Activated T-helper 17 cell treated with anti-CD3 and anti-CD28 coated beads, Interleukin-2, amount 50 U/mL, for 72 hours (primary cell): ENCODE measurements at regions not wholly inside any gene's neighbourhood (a gene's known extent, or its start where the extent isn't known, plus 50 kb on each side); places are given as distances from the start of the nearest gene placed in this dataset.
"Not testable (repeated sequence)": the region's sequence is repeated elsewhere in the genome, so short reads cannot be mapped to it uniquely, and the experiment has no call there.

Experiments used
- ATAC-seq: fragments of 150-1000 bp; cut with Tn5 transposase; replicated peaks from 2 replicates; pipeline ENCODE4 v1.10.0; 2021; ENCODE audit warnings: mild to moderate bottlenecking, moderate library complexity
- H3K27ac Mint-ChIP-seq: one replicate; pipeline ENCODE4 v1.8.0; 2022; ENCODE audit warnings: mixed read lengths
- H3K27me3 Mint-ChIP-seq: one replicate; pipeline ENCODE4 v1.8.0; 2022; ENCODE audit warnings: mixed read lengths
- H3K36me3 Mint-ChIP-seq: one replicate; pipeline ENCODE4 v1.8.0; 2022; ENCODE audit warnings: low read depth, mild to moderate bottlenecking, mixed read lengths
- H3K4me1 Mint-ChIP-seq: one replicate; pipeline ENCODE4 v1.8.0; 2022; ENCODE audit warnings: mixed read lengths
- H3K4me3 Mint-ChIP-seq: one replicate; pipeline ENCODE4 v1.8.0; 2022; ENCODE audit warnings: mild to moderate bottlenecking, mixed read lengths
- H3K9me3 Mint-ChIP-seq: one replicate; pipeline ENCODE4 v1.8.0; 2022; ENCODE audit warnings: mixed read lengths

DNA sequence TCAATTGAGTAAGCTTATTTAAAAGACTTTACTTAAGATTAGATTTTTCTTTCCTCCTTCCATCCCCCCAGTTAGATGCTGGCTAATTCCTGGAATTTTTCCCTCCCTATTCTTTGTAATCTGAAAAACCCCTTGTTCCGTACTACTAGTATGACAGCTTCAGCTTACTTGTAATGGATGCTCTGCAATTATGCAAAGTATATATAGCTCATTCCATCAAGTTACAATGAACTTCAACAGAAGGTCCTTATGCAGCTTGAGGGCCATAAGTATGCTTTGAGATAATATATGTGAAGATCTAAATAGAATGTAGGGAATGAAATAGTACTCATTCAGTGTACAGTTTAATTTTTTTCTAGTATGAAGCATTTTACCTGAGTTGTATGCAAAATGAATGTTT lies 398.3 kb upstream of the NAALADL2 start:
- H3K36me3 Mint-ChIP-seq: no peaks in the 10 kb centered on the region
- no peak overlapping the region for H3K27ac Mint-ChIP-seq
- H3K27me3 Mint-ChIP-seq: no peaks in the 10 kb centered on the region
- ATAC-seq: no peak
- H3K4me3 Mint-ChIP-seq: no peak overlapping the region
- H3K4me1 Mint-ChIP-seq: no peaks in the 10 kb centered on the region
- peaks cover 4% of the 10 kb centered on the region for H3K9me3 Mint-ChIP-seq

DNA sequence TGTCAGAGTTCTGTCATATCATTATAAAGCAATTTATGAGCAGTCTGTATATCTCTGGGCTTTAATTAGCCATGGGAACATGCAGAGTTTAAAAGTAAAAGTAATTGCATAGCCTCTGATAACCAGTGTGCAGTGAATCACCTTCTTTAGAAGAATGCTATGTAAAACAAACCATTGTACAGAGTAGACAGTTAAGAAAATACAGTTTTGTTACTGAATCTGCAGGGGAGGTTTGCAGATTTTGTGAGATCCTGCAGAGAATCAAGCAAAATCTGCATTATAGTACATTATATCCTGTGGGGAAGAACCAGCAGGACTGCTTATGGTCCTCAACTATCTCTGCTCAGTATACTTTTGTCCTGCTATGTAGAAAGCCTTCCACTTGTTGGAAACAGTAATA lies 396.2 kb upstream of the NAALADL2 start:
- H3K9me3 Mint-ChIP-seq: no peaks in the 10 kb centered on the region
- H3K27me3 Mint-ChIP-seq: no peaks in the 10 kb centered on the region
- no peak for ATAC-seq
- H3K27ac Mint-ChIP-seq: no peak overlapping the region
- H3K4me1 Mint-ChIP-seq: no peaks in the 10 kb centered on the region
- H3K4me3 Mint-ChIP-seq: no peak overlapping the region
- no peaks in the 10 kb centered on the region for H3K36me3 Mint-ChIP-seq

DNA sequence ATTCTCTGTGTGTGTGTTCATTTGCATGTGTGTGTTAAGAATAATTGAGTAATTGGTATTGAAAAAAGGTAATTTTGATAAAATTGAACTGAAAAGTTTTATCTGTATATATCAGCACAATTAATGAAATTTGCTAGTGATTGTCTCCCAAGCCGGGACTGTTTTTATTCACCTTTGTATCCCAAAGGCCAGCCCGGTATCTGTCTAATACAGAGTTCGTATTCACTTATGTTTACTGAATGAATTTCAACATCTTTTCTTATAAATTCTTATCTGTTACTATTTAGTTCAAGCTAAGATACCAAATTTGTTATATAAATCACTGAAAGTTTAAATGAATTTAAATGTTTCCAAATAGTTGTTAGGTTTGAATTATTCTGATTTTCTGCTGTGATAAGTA lies 394.0 kb upstream of the NAALADL2 start:
- Mint-ChIP-seq H3K9me3 (no peaks in the 10 kb centered on the region), H3K27me3 (no peaks in the 10 kb centered on the region), H3K4me1 (no peaks in the 10 kb centered on the region), H3K36me3 (no peaks in the 10 kb centered on the region), H3K27ac (no peak overlapping the region), H3K4me3 (no peak overlapping the region)
- ATAC-seq: no peak

DNA sequence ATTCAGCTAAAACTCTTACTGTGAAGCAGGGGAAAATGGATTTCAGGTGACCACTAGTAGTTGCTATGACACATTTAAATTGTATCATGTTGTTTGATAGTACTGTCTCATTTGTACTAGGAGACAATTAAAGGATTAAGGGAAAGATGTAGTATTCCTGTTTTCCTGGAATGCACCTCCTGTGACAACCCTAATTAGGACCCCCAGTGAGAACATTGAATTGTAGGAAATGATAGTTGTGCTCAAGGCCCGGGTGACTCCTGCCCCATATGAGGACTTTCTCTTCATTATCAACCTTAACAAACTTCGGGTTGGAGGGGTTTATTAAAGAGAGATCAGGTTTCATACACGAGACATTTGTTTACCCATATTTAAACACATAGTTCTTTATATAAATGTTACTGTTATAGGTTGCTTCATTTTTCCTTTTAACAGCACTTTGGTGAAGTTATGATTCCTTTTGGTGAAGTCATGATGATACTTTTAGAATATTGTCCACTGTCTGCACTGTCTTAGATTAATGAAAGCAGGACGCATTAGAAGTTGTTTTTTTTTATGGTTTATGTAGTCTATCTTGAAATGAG lies 392.6 kb upstream of the NAALADL2 start:
- Mint-ChIP-seq H3K4me3 (no peak overlapping the region), H3K4me1 (no peaks in the 10 kb centered on the region), H3K27me3 (no peaks in the 10 kb centered on the region), H3K27ac (no peak overlapping the region), H3K9me3 (no peaks in the 10 kb centered on the region), H3K36me3 (no peaks in the 10 kb centered on the region)
- ATAC-seq: no peak

DNA sequence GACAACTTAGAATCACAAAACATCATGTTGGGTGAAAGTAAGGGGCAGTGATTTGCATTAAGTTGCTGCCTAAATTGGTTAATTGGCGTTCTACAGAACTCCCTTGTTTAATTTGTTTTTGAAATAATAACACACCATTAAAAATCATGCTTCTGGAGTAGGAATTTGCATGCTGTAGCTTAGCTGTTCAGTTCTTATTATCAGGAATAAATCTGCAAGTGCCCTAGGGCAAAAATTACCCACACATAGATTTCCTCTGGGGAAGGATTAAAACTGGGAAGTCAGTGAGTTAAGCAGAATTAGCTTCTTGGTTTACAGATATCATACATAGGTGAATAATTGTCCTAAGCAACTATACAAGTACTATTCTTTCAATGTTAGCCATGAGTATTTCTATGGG lies 381.6 kb upstream of the NAALADL2 start:
- H3K4me3 Mint-ChIP-seq: no peak overlapping the region
- no peaks in the 10 kb centered on the region for H3K4me1 Mint-ChIP-seq
- no peak for ATAC-seq
- H3K9me3 Mint-ChIP-seq: peaks cover 15% of the 10 kb centered on the region
- no peaks in the 10 kb centered on the region for H3K27me3 Mint-ChIP-seq
- no peaks in the 10 kb centered on the region for H3K36me3 Mint-ChIP-seq
- H3K27ac Mint-ChIP-seq: no peak overlapping the region

DNA sequence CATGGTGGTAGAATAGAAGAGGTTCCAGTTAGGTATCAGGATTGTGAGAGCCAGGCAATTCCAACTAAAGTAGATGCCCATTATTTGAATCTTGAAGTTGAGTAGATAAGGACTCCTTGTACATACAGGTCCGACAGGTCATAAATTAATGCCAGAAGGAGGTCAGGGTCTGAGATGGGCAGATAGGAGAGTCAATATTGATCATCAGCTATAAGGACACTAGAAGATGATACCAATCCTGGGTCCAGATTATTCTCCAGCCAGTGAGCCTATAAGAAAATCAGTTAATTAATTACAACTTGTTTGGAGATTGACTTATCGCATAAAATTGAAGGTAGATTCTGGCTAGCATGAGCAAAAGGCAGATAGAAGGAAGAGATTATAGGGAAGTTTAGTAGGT lies 378.4 kb upstream of the NAALADL2 start:
- no peaks in the 10 kb centered on the region for H3K36me3 Mint-ChIP-seq
- peaks cover 8% of the 10 kb centered on the region for H3K9me3 Mint-ChIP-seq
- no peak overlapping the region for H3K4me3 Mint-ChIP-seq
- H3K27ac Mint-ChIP-seq: no peak overlapping the region
- H3K27me3 Mint-ChIP-seq: no peaks in the 10 kb centered on the region
- H3K4me1 Mint-ChIP-seq: no peaks in the 10 kb centered on the region
- no peak for ATAC-seq

DNA sequence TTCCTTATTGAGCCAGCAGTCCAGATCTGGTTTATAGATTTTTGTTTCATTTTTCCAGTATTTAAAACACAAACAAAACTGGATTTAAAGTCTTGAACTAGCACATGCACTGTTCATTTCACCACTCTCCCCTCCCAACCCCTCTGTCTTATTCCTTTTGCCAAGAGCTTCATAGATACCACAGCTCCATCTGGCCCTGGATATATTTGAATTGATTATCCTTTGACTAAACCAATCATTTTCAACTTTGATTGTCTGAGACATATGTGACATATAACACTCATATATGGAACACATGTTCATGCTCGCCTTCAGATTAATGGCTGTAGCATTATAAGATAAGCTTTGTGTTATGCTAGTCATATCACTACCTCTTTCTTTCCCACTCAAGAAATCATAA lies 376.6 kb upstream of the NAALADL2 start:
- H3K4me3 Mint-ChIP-seq: no peak overlapping the region
- no peaks in the 10 kb centered on the region for H3K4me1 Mint-ChIP-seq
- no peak overlapping the region for H3K27ac Mint-ChIP-seq
- H3K9me3 Mint-ChIP-seq: peaks cover 11% of the 10 kb centered on the region
- no peaks in the 10 kb centered on the region for H3K36me3 Mint-ChIP-seq
- no peak for ATAC-seq
- no peaks in the 10 kb centered on the region for H3K27me3 Mint-ChIP-seq

DNA sequence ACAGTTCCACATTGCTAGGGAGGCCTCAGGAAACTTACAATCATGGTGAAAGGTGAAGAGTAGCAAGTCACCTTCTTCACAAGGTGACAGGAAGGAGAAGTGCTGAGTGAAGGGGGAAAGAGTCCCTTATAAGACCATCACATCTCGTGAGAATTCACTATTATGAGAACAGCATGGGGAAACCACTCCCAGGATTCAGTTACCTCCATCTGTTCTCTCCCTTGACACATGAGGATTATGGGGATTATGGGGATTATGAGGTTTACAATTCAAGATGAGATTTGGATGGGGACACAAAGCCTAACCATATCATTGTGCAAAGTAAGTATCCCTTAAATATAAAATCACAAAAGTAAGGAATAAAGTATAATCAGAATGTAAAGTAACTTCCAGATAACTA lies 375.9 kb upstream of the NAALADL2 start:
- no peaks in the 10 kb centered on the region for H3K4me1 Mint-ChIP-seq
- ATAC-seq: no peak
- peaks cover 14% of the 10 kb centered on the region for H3K9me3 Mint-ChIP-seq
- no peaks in the 10 kb centered on the region for H3K36me3 Mint-ChIP-seq
- H3K27me3 Mint-ChIP-seq: no peaks in the 10 kb centered on the region
- H3K4me3 Mint-ChIP-seq: no peak overlapping the region
- H3K27ac Mint-ChIP-seq: no peak overlapping the region

DNA sequence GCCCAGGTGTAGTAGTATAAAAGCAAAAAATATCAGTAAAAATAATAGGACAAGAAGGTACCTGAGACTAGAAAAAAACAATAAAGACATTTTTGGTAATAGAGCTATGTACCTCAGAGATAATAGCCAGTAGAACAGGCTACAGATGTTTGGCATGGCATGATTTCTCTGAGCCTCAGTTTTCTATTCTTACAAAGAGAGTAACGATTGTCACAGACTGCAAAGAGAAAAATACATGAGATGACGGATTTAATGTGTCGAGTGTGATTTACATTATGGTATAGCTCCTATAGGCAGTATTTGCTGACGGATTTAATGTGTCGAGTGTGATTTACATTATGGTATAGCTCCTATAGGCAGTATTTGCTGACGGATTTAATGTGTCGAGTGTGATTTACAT lies 375.3 kb upstream of the NAALADL2 start:
- not testable (repeated sequence) for H3K4me1 Mint-ChIP-seq, H3K4me3 Mint-ChIP-seq

DNA sequence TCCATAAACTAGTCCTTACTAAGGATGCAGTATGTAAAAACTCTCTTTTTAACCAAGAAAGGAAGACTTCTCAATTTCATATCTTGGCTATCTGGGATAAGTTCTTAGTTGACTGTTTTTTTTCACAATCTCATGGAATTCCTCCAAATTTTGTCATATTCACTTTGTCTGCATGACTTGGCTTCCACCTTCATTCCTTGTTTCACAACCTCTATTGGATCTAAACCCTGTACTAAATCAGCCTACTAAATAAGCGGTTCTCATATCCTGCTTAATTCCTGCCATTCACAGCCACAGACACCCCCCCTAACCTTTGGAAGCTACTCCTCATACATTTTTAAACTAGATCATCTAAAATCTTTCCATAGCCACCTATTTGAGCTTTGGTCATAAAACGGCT lies 370.6 kb upstream of the NAALADL2 start:
- no peak overlapping the region for H3K4me3 Mint-ChIP-seq
- H3K27ac Mint-ChIP-seq: no peak overlapping the region
- ATAC-seq: no peak
- H3K4me1 Mint-ChIP-seq: no peaks in the 10 kb centered on the region
- H3K9me3 Mint-ChIP-seq: peaks cover 13% of the 10 kb centered on the region
- no peaks in the 10 kb centered on the region for H3K27me3 Mint-ChIP-seq
- no peaks in the 10 kb centered on the region for H3K36me3 Mint-ChIP-seq

More for the DNA sequence above, 375.3 kb upstream of the NAALADL2 start:
- H3K27ac Mint-ChIP-seq, H3K27me3 Mint-ChIP-seq, H3K36me3 Mint-ChIP-seq, ATAC-seq: not testable (repeated sequence)
- H3K9me3 Mint-ChIP-seq: peaks cover 20% of the 10 kb centered on the region

DNA sequence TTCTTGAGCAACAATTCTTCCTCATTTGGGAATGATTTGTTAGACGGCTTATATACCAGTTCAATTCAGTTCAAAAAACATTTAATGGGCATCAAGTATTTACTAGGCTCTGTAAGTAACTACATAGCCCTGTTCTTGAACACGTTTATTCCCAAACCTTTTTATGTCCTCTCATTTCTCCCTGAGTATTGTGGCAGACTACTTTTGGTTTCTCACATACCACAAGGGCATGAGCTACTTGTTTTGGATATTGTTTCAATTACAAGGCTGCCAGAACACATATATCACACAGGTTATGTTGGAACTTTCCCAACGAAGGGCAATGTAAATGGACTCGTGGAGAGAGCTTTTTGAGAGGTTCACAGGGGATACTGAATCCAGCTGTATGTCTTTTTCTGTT lies 363.8 kb upstream of the NAALADL2 start:
- no peaks in the 10 kb centered on the region for H3K4me1 Mint-ChIP-seq
- H3K4me3 Mint-ChIP-seq: no peak overlapping the region
- H3K36me3 Mint-ChIP-seq: no peaks in the 10 kb centered on the region
- no peak for ATAC-seq
- H3K27ac Mint-ChIP-seq: no peak overlapping the region
- no peaks in the 10 kb centered on the region for H3K27me3 Mint-ChIP-seq
- H3K9me3 Mint-ChIP-seq: no peaks in the 10 kb centered on the region

DNA sequence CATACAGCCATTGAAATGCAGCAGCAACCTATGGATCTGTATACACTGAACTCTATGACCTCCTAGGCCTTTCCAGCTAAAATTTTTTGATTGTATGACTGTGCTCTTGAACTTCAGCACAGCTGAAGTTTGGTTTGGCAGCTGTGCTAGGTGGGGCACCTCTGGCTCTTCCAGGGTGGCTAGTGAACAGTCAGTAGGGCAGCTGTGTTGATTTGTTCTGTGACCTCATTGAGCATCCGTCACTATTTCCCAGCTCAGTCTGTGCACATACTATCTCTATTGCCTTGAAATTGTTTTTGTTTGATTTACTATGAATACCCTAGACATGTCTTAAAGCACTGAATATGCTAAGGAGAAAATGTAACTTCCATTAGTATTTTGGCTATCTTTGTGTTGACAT lies 363.2 kb upstream of the NAALADL2 start:
- Mint-ChIP-seq H3K27ac (no peak overlapping the region), H3K36me3 (no peaks in the 10 kb centered on the region), H3K27me3 (no peaks in the 10 kb centered on the region), H3K9me3 (no peaks in the 10 kb centered on the region), H3K4me1 (no peaks in the 10 kb centered on the region), H3K4me3 (no peak overlapping the region)
- ATAC-seq: no peak

DNA sequence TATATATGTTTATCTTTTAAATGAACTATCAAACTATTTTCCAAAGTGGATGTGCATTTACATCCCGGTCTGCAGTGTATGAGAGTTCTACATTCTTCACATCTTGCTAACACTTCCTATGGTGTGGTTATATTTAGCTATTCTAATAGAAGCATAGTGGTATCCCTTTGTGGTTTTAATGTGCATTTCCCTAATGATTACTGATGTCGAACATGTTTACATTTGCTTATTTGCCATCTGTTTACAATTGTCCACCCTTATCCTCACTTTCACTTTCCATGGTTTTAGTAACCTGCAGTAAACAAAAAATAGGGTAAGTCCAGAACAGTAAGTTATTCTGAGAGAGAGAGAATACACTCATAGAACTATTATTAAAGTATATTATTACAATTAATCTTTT lies 360.5 kb upstream of the NAALADL2 start:
- no peak for ATAC-seq
- no peaks in the 10 kb centered on the region for H3K9me3 Mint-ChIP-seq
- H3K4me3 Mint-ChIP-seq: no peak overlapping the region
- no peaks in the 10 kb centered on the region for H3K36me3 Mint-ChIP-seq
- no peaks in the 10 kb centered on the region for H3K4me1 Mint-ChIP-seq
- no peaks in the 10 kb centered on the region for H3K27me3 Mint-ChIP-seq
- no peak overlapping the region for H3K27ac Mint-ChIP-seq

DNA sequence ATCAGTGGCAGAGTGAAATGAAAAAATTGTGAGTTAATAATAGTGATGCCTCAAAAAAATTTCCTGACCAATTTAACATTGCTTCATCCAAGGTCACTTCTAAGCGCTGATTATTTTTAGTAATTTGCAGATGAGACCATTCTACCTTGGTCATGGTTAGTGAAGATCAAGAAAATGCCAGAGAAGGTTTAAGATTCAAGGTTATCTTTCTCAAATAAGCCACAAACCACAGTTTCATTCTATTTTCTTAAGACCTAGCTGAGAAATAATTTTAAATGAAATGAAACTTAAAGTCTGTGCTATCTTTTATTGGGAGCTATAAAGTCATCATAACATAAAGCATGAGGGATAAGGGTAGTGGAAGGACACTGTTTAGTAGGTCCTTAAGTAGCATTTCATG lies 353.9 kb upstream of the NAALADL2 start:
- Mint-ChIP-seq H3K27ac (no peak overlapping the region), H3K4me1 (no peaks in the 10 kb centered on the region), H3K27me3 (no peaks in the 10 kb centered on the region), H3K36me3 (no peaks in the 10 kb centered on the region), H3K9me3 (no peaks in the 10 kb centered on the region), H3K4me3 (no peak overlapping the region)
- no peak for ATAC-seq

DNA sequence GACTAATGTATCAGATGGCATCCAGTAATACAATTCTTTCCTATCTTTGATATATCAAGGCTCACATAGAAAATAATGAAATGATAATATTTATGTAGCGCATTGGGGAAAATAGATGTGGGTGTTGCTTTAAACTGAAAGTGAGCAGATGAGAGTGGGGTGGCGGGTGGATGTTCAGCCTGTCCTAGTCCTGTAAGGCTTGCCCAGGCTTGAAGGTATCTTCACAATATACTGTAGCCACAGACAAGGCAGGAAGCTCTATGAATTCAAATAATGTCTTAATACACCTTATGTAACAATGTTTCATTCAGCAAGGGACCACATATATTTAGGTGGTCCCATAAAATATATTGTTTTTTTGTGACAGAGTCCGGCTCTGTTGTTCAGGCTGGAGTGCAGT lies 334.9 kb upstream of the NAALADL2 start:
- Mint-ChIP-seq H3K36me3 (no peaks in the 10 kb centered on the region), H3K4me1 (no peaks in the 10 kb centered on the region), H3K27me3 (no peaks in the 10 kb centered on the region), H3K4me3 (no peak overlapping the region), H3K27ac (no peak overlapping the region), H3K9me3 (no peaks in the 10 kb centered on the region)
- ATAC-seq: no peak

DNA sequence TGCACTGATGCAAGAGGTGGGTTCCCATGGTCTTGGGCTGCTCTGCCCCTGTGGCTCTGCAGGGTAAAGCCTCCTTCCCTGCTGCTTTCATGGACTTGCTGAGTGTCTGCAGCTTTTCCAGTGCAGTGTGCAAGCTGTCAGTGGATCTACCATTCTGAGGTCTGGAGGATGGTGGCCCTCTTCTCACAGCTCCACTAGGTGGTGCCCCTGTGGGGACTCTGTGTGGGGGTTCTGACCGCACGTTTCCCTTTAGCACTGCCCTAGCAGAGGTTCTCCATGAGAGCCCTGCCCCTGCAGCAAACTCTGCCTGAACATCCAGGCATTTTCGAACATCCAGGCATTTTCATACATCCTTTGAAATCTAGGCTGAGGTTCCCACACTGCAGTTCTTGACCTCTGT lies 329.8 kb upstream of the NAALADL2 start:
- Mint-ChIP-seq H3K27me3 (no peaks in the 10 kb centered on the region), H3K4me3 (no peak overlapping the region), H3K9me3 (peaks cover 3% of the 10 kb centered on the region), H3K36me3 (no peaks in the 10 kb centered on the region), H3K4me1 (no peaks in the 10 kb centered on the region), H3K27ac (no peak overlapping the region)
- no peak for ATAC-seq
